Dermis blood vessel endothelial cell (primary cell): ENCODE measurements at regions not wholly inside any gene's neighbourhood (a gene's known extent, or its start where the extent isn't known, plus 50 kb on each side); places are given as distances from the start of the nearest gene placed in this dataset.

Experiments
- DNase-seq: peaks from one replicate; pipeline ENCODE4 v3.0.0; 2010

GRCh38 chr15:96390986-96391385 is 60.5 kb downstream of the NR2F2 start:
- no peak for DNase-seq

- DNase-seq, result no peak
Observed at GRCh38 chr15:96392380-96393208, 62.1 kb downstream of the NR2F2 start.

- DNase-seq, result no peak
Observed at GRCh38 chr15:96393209-96393513, 62.7 kb downstream of the NR2F2 start.

- no peak for DNase-seq
Observed at GRCh38 chr15:96395687-96396086, 65.2 kb downstream of the NR2F2 start.

GRCh38 chr15:96398776-96399175 is 68.3 kb downstream of the NR2F2 start:
- no peak for DNase-seq

GRCh38 chr15:96402403-96402802 is 71.9 kb downstream of the NR2F2 start:
- DNase-seq, result no peak

- no peak for DNase-seq
Observed at GRCh38 chr15:96403071-96403470, 72.6 kb downstream of the NR2F2 start.

GRCh38 chr15:96403932-96404331 is 73.4 kb downstream of the NR2F2 start:
- no peak for DNase-seq

GRCh38 chr15:96404560-96404959 is 74.1 kb downstream of the NR2F2 start:
- no peak for DNase-seq

GRCh38 chr15:96406291-96406690 is 75.8 kb downstream of the NR2F2 start:
- DNase-seq, result no peak

GRCh38 chr15:96406701-96407100 is 76.2 kb downstream of the NR2F2 start:
- DNase-seq, result no peak

- DNase-seq, result no peak
Observed at GRCh38 chr15:96407482-96407881, 77.0 kb downstream of the NR2F2 start.

GRCh38 chr15:96408591-96409183 is 78.2 kb downstream of the NR2F2 start:
- peak; percentile 13 for DNase-seq

- peak; percentile 29 for DNase-seq
Observed at GRCh38 chr15:96409215-96410138, 79.0 kb downstream of the NR2F2 start.

GRCh38 chr15:96410175-96411055 is 79.9 kb downstream of the NR2F2 start:
- DNase-seq, result no peak

GRCh38 chr15:96411056-96412031 is 80.8 kb downstream of the NR2F2 start:
- DNase-seq, result no peak

- no peak for DNase-seq
Observed at GRCh38 chr15:96412045-96412905, 81.8 kb downstream of the NR2F2 start.

- no peak for DNase-seq
Observed at GRCh38 chr15:96412906-96413231, 82.4 kb downstream of the NR2F2 start.

- DNase-seq, result no peak
Observed at GRCh38 chr15:96413657-96414056, 83.2 kb downstream of the NR2F2 start.

GRCh38 chr15:96414875-96415274 is 84.4 kb downstream of the NR2F2 start:
- DNase-seq, result no peak
